ENCODE measurements at regions not wholly inside any gene's neighbourhood (a gene's known extent, or its start where the extent isn't known, plus 50 kb on each side); places are given as distances from the start of the nearest gene placed in this dataset.

DNA sequence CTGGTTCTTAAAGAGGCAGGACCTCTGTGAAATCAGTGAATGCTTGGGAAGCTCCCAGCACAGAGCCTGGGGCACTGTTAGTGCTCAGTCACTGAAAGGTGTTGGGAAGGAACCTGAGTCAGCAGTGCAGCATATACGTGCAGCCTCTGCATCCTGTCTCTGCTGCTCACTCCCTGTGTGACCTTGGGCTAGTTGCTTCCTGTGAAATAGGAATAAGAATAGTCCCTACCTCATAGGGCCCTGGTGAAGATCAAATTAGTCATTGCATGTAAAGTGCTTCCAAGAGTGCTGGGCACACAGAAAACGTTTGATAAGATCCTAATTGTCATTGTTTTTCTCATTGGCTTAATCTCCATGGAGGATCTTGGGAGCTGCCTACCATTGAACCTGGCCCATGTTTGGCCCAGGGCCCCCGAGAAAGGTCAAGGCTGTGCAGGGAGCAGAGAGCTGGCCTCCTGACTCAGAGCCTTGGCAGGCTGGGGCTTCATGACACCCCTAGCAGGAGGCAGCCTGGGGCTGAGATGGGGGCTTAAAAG is 73.3 kb upstream of the COL13A1 start:
- no peak for FAIRE-seq
- POLR2A ChIA-PET, result no interaction called here
- H3K9me3 ChIP-seq (ENCODE audit: low read length), result no peaks in the 10 kb centered on the region

DNA sequence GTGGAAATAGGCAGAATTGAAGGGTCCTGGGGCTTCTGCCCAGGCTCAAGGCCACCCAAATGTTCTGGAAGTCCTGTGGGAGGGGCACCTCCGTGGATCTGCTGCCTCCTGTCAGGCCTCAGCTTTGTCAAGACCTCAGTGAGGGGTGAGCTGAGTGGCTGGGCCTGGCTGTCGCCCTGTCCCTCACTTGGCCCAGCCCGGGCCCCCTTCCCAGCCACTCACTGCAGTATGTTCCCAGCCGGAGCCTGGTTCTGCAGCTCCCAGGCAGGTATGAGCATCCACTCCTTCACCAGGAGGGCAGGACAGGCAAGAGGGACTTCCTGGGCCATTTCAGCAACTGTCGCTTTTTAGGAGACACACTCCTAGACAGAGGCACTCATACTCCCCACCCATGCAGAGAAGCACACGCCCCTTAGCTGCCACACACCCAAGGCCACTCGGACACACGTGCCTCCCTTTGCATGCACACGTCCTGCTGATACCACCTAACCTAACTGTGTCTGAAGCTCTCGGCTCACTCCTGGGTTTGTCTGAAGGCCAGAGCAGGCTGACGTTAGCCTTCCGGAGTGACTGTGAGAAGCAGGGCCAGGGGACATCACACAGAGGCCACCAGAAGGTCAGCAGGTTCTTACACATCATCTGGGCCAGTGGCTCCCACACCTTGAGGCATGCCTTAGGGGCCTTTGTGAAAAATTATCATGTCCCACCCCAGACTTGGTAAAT is 72.2 kb upstream of the COL13A1 start:
- ATAC-seq, result peak; percentile 37
- FAIRE-seq, result no peak
- POLR2A ChIA-PET, result no interaction called here
- no peaks in the 10 kb centered on the region for H3K9me3 ChIP-seq (ENCODE audit: low read length)
- 0% methylated on average over 4 of the region's 12 CpGs for WGBS (ENCODE audit: low lambda C conversion rate)
- TF ChIP-seq SRSF4 (IDR thresholded peaks at IDR 0.05; ENCODE audit: low read depth, low read length, poor library complexity, severe bottlenecking), result no peak
- TF ChIP-seq MEIS1 (CRISPR knock-in tag; IDR thresholded peaks at IDR 0.05; ENCODE audit: borderline replicate concordance), result no peak
- TF ChIP-seq, protein P1, sequence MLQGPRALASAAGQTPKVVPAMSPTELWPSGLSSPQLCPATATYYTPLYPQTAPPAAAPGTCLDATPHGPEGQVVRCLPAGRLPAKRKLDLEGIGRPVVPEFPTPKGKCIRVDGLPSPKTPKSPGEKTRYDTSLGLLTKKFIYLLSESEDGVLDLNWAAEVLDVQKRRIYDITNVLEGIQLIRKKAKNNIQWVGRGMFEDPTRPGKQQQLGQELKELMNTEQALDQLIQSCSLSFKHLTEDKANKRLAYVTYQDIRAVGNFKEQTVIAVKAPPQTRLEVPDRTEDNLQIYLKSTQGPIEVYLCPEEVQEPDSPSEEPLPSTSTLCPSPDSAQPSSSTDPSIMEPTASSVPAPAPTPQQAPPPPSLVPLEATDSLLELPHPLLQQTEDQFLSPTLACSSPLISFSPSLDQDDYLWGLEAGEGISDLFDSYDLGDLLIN (CRISPR knock-in tag; IDR thresholded peaks at IDR 0.05; ENCODE audit: borderline replicate concordance), result no peak
- no peak for TF ChIP-seq SIN3B (IDR thresholded peaks at IDR 0.05; ENCODE audit: low read length)
- TF ChIP-seq ZNF431 (CRISPR knock-in tag; IDR thresholded peaks at IDR 0.05; ENCODE audit: borderline replicate concordance, low read depth), result no peak
- TF ChIP-seq RFX5 (IDR thresholded peaks at IDR 0.05; ENCODE audit: low read depth, low read length), result no peak
- CTCF ChIA-PET (ENCODE audit: low intra/inter-chr PET ratio, low total read pairs), result no interaction called here
- peaks cover 8% of the 10 kb centered on the region for H3K4me1 ChIP-seq (ENCODE audit: insufficient read depth, low read length)
- in situ Hi-C loops (cut with HindIII; ENCODE audit: extremely low pct_ligation_motif_present, low pct_unique_long_range_greater_than_20kb) (no loop called here), intact Hi-C loops (cut with micrococcal nuclease; ENCODE audit: unreplicated experiment) (no loop called here)
- no peak for DNase-seq (ENCODE audit: low spot score)
- no TSS peak for BruUV-seq (replicated peaks)
- H3K9ac ChIP-seq (ENCODE audit: insufficient read depth, low read depth, low read length), result no peak overlapping the region
- no peaks in the 10 kb centered on the region for H3K36me3 ChIP-seq (replicated peaks in 1 of 2; ENCODE audit: control insufficient read depth in 1 of 2, insufficient read depth in 2 of 2, low read length in 2 of 2)
- H3K4me3 ChIP-seq (replicated peaks in 1 of 3; ENCODE audit: insufficient read depth in 1 of 3, low read depth in 2 of 3, low read length in 3 of 3), result no peak overlapping the region
- H4K20me1 ChIP-seq (ENCODE audit: insufficient read depth, low read length), result no peaks in the 10 kb centered on the region
- no peaks in the 10 kb centered on the region for H3K79me2 ChIP-seq (ENCODE audit: insufficient read depth, low read length)
- no peak overlapping the region for H3K27ac ChIP-seq (ENCODE audit: extremely low read length, insufficient read depth, low read length)
- H2AFZ ChIP-seq (ENCODE audit: low read length), result no peak overlapping the region
- H3K27me3 ChIP-seq (ENCODE audit: control insufficient read depth in 1 of 2, insufficient read depth in 2 of 2, low read length in 2 of 2), result peaks cover 0 to under 1% of the 10 kb centered on the region in 2 experiments; a peak in 3 of 5 replicates
- no peak overlapping the region for H3K4me2 ChIP-seq (ENCODE audit: low read depth, low read length)

More for the DNA sequence above, 73.3 kb upstream of the COL13A1 start:
- peak; percentile 26; the same call in 2 of the 3 replicates for ATAC-seq
- H3K4me3 ChIP-seq (replicated peaks in 1 of 3; ENCODE audit: insufficient read depth in 1 of 3, low read depth in 2 of 3, low read length in 3 of 3), result no peak overlapping the region
- intact Hi-C loops (cut with micrococcal nuclease; ENCODE audit: unreplicated experiment) (no loop called here), in situ Hi-C loops (cut with HindIII; ENCODE audit: extremely low pct_ligation_motif_present, low pct_unique_long_range_greater_than_20kb) (no loop called here)
- no peak overlapping the region for H2AFZ ChIP-seq (ENCODE audit: low read length)
- no TSS peak for BruUV-seq (replicated peaks)
- WGBS (ENCODE audit: low lambda C conversion rate), result 0% methylated on average over 3 of the region's 3 CpGs
- no peak overlapping the region for H3K9ac ChIP-seq (ENCODE audit: insufficient read depth, low read depth, low read length)
- TF ChIP-seq RARA (CRISPR knock-in tag; IDR thresholded peaks at IDR 0.05) (peak; percentile 45; the same call in 1 of the 2 replicates), MAFK (conservative IDR thresholded peaks at IDR 0.05 in 1 of 2, IDR thresholded peaks at IDR 0.05 in 1 of 2; ENCODE audit: low read length in 2 of 2) (peak; percentile 26 to 61; a peak in 2 of 4 replicates), NR2F6 (IDR thresholded peaks at IDR 0.05) (peak; percentile 47), NR2F6 (CRISPR knock-in tag; IDR thresholded peaks at IDR 0.05) (no peak), ETV5 (CRISPR knock-in tag; IDR thresholded peaks at IDR 0.05; ENCODE audit: borderline replicate concordance) (peak; percentile 28; the same call in 1 of the 2 replicates), MAFF (IDR thresholded peaks at IDR 0.05; ENCODE audit: low read depth, low read length) (0 out of 2 replicates have a peak, but pooled peaks have one; percentile 15)
- TF ChIP-seq, protein P2, sequence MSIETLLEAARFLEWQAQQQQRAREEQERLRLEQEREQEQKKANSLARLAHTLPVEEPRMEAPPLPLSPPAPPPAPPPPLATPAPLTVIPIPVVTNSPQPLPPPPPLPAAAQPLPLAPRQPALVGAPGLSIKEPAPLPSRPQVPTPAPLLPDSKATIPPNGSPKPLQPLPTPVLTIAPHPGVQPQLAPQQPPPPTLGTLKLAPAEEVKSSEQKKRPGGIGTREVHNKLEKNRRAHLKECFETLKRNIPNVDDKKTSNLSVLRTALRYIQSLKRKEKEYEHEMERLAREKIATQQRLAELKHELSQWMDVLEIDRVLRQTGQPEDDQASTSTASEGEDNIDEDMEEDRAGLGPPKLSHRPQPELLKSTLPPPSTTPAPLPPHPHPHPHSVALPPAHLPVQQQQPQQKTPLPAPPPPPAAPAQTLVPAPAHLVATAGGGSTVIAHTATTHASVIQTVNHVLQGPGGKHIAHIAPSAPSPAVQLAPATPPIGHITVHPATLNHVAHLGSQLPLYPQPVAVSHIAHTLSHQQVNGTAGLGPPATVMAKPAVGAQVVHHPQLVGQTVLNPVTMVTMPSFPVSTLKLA (IDR thresholded peaks at IDR 0.05), result no peak
- no peaks in the 10 kb centered on the region for H3K36me3 ChIP-seq (replicated peaks in 1 of 2; ENCODE audit: control insufficient read depth in 1 of 2, insufficient read depth in 2 of 2, low read length in 2 of 2)
- H3K27ac ChIP-seq (ENCODE audit: extremely low read length, insufficient read depth, low read length), result no peak overlapping the region
- H3K27me3 ChIP-seq (ENCODE audit: control insufficient read depth in 1 of 2, insufficient read depth in 2 of 2, low read length in 2 of 2), result peaks cover 0 to 4% of the 10 kb centered on the region in 2 experiments; a peak in 3 of 5 replicates
- CTCF ChIA-PET (ENCODE audit: low intra/inter-chr PET ratio, low total read pairs), result no interaction called here
- no peak for DNase-seq (ENCODE audit: low spot score)
- H3K4me2 ChIP-seq (ENCODE audit: low read depth, low read length), result no peak overlapping the region
- no peaks in the 10 kb centered on the region for H3K79me2 ChIP-seq (ENCODE audit: insufficient read depth, low read length)
- no peaks in the 10 kb centered on the region for H4K20me1 ChIP-seq (ENCODE audit: insufficient read depth, low read length)
- peaks cover 8% of the 10 kb centered on the region for H3K4me1 ChIP-seq (ENCODE audit: insufficient read depth, low read length)
